ENCODE measurements at regions not wholly inside any gene's neighbourhood (a gene's known extent, or its start where the extent isn't known, plus 50 kb on each side); places are given as distances from the start of the nearest gene placed in this dataset.

GRCh38 chr15:93152951-93153350, 63.9 kb upstream of the RGMA start:
- Histone ChIP-seq H3K27ac (no peak overlapping the region), H3K36me3 (ENCODE audit: low read depth) (no peaks in the 10 kb centered on the region), H3K27me3 (replicated peaks; ENCODE audit: insufficient read depth) (no peaks in the 10 kb centered on the region), H3K9me2 (ENCODE audit: insufficient read depth) (no peaks in the 10 kb centered on the region), H3K79me2 (ENCODE audit: insufficient read depth) (no peaks in the 10 kb centered on the region), H3K9ac (no peak overlapping the region), H3K4me3 (no peak overlapping the region), H2AFZ (no peak overlapping the region), H3K4me2 (ENCODE audit: unreplicated experiment) (no peak overlapping the region), H3K9me3 (ENCODE audit: low read depth) (no peaks in the 10 kb centered on the region), H4K20me1 (ENCODE audit: insufficient read depth) (no peaks in the 10 kb centered on the region), H3F3A (ENCODE audit: insufficient read depth) (no peaks in the 10 kb centered on the region), H3K4me1 (ENCODE audit: insufficient read depth) (no peaks in the 10 kb centered on the region)
- WGBS, 2 experiments (ENCODE audit: low coverage in 1 of 2, low lambda C conversion rate in 2 of 2, missing lambda C conversion rate in 2 of 2): 24% methylated on average over 6 of the region's 6 CpGs
- DNase-seq: no peak
- in situ Hi-C loops (cut with MboI): no loop called here
- TF ChIP-seq EZH2phosphoT487 (IDR thresholded peaks at IDR 0.05; ENCODE audit: insufficient read depth, low read depth): no peak
- no peak for TF ChIP-seq EZH2 (IDR thresholded peaks at IDR 0.05; ENCODE audit: insufficient read depth, poor library complexity, severe bottlenecking)

DNA sequence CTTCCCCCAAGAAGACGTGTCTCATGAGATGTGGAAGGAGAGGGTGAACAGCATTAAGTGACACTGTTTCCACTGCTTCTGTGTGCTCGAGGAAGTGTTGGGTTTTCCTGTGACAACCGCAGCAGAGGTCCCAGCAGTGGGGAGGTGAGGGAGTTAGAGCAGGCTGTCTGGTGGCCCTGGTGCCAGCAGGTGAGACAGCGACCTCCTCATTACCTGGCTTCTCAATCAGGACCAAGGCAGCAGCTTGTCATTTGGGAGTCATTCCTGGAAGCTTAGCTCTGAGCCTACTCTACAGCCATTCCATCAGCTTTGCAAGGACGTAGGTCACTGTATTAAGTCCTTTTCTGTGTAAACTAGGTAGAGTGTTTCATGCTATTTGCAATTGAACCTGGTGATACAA, 63.3 kb upstream of the RGMA start:
- Histone ChIP-seq H3K9ac (no peak overlapping the region), H3K27ac (no peak overlapping the region), H3K79me2 (ENCODE audit: insufficient read depth) (no peaks in the 10 kb centered on the region), H3K4me1 (ENCODE audit: insufficient read depth) (no peaks in the 10 kb centered on the region), H3K36me3 (ENCODE audit: low read depth) (no peaks in the 10 kb centered on the region), H3K4me3 (no peak overlapping the region), H3K4me2 (ENCODE audit: unreplicated experiment) (no peak overlapping the region), H2AFZ (no peak overlapping the region), H3F3A (ENCODE audit: insufficient read depth) (no peaks in the 10 kb centered on the region), H3K9me3 (ENCODE audit: low read depth) (no peaks in the 10 kb centered on the region), H3K27me3 (replicated peaks; ENCODE audit: insufficient read depth) (no peaks in the 10 kb centered on the region), H3K9me2 (ENCODE audit: insufficient read depth) (no peaks in the 10 kb centered on the region), H4K20me1 (ENCODE audit: insufficient read depth) (no peaks in the 10 kb centered on the region)
- in situ Hi-C loops (cut with MboI): no loop called here
- TF ChIP-seq EZH2phosphoT487 (IDR thresholded peaks at IDR 0.05; ENCODE audit: insufficient read depth, low read depth): no peak
- TF ChIP-seq EZH2 (IDR thresholded peaks at IDR 0.05; ENCODE audit: insufficient read depth, poor library complexity, severe bottlenecking): no peak
- 22 to 27% methylated on average over 5 of the region's 5 CpGs for WGBS, 2 experiments (ENCODE audit: low coverage in 1 of 2, low lambda C conversion rate in 2 of 2, missing lambda C conversion rate in 2 of 2)
- DNase-seq: no peak

- no peaks in the 10 kb centered on the region for H3K36me3 ChIP-seq (ENCODE audit: low read depth)
- no peaks in the 10 kb centered on the region for H4K20me1 ChIP-seq (ENCODE audit: insufficient read depth)
- H3K9ac ChIP-seq: no peak overlapping the region
- H3K27me3 ChIP-seq (replicated peaks; ENCODE audit: insufficient read depth): no peaks in the 10 kb centered on the region
- no peaks in the 10 kb centered on the region for H3K79me2 ChIP-seq (ENCODE audit: insufficient read depth)
- H3K9me2 ChIP-seq (ENCODE audit: insufficient read depth): no peaks in the 10 kb centered on the region
- H3K4me1 ChIP-seq (ENCODE audit: insufficient read depth): no peaks in the 10 kb centered on the region
- no peak overlapping the region for H3K4me2 ChIP-seq (ENCODE audit: unreplicated experiment)
- DNase-seq: no peak
- H3K4me3 ChIP-seq: no peak overlapping the region
- in situ Hi-C loops (cut with MboI): no loop called here
- H3F3A ChIP-seq (ENCODE audit: insufficient read depth): no peaks in the 10 kb centered on the region
- H3K9me3 ChIP-seq (ENCODE audit: low read depth): no peaks in the 10 kb centered on the region
- TF ChIP-seq EZH2phosphoT487 (IDR thresholded peaks at IDR 0.05; ENCODE audit: insufficient read depth, low read depth): no peak
- TF ChIP-seq EZH2 (IDR thresholded peaks at IDR 0.05; ENCODE audit: insufficient read depth, poor library complexity, severe bottlenecking): no peak
- H2AFZ ChIP-seq: no peak overlapping the region
- H3K27ac ChIP-seq: no peak overlapping the region
- WGBS, 2 experiments (ENCODE audit: low coverage in 1 of 2, low lambda C conversion rate in 2 of 2, missing lambda C conversion rate in 2 of 2): 16 to 20% methylated on average over 14 of the region's 14 CpGs
These were observed 62.2 kb upstream of the RGMA start for GRCh38 chr15:93150910-93151881.

- no peaks in the 10 kb centered on the region for H3K4me1 ChIP-seq (ENCODE audit: insufficient read depth)
- no peaks in the 10 kb centered on the region for H3K9me2 ChIP-seq (ENCODE audit: insufficient read depth)
- no peaks in the 10 kb centered on the region for H3K9me3 ChIP-seq (ENCODE audit: low read depth)
- DNase-seq: no peak
- H3K27ac ChIP-seq: no peak overlapping the region
- H3K9ac ChIP-seq: no peak overlapping the region
- H3K79me2 ChIP-seq (ENCODE audit: insufficient read depth): no peaks in the 10 kb centered on the region
- TF ChIP-seq EZH2 (IDR thresholded peaks at IDR 0.05; ENCODE audit: insufficient read depth, poor library complexity, severe bottlenecking) (no peak), EZH2phosphoT487 (IDR thresholded peaks at IDR 0.05; ENCODE audit: insufficient read depth, low read depth) (no peak)
- in situ Hi-C loops (cut with MboI): no loop called here
- 49 to 54% methylated on average over 5 of the region's 5 CpGs for WGBS, 2 experiments (ENCODE audit: low coverage in 1 of 2, low lambda C conversion rate in 2 of 2, missing lambda C conversion rate in 2 of 2)
- H3K4me3 ChIP-seq: no peak overlapping the region
- H3K4me2 ChIP-seq (ENCODE audit: unreplicated experiment): no peak overlapping the region
- H3K27me3 ChIP-seq (replicated peaks; ENCODE audit: insufficient read depth): no peaks in the 10 kb centered on the region
- no peaks in the 10 kb centered on the region for H4K20me1 ChIP-seq (ENCODE audit: insufficient read depth)
- H2AFZ ChIP-seq: no peak overlapping the region
- no peaks in the 10 kb centered on the region for H3K36me3 ChIP-seq (ENCODE audit: low read depth)
- H3F3A ChIP-seq (ENCODE audit: insufficient read depth): no peaks in the 10 kb centered on the region
These were observed 57.6 kb upstream of the RGMA start for GRCh38 chr15:93146601-93147000.
